ENCODE measurements at regions not wholly inside any gene's neighbourhood (a gene's known extent, or its start where the extent isn't known, plus 50 kb on each side); places are given as distances from the start of the nearest gene placed in this dataset.

DNA sequence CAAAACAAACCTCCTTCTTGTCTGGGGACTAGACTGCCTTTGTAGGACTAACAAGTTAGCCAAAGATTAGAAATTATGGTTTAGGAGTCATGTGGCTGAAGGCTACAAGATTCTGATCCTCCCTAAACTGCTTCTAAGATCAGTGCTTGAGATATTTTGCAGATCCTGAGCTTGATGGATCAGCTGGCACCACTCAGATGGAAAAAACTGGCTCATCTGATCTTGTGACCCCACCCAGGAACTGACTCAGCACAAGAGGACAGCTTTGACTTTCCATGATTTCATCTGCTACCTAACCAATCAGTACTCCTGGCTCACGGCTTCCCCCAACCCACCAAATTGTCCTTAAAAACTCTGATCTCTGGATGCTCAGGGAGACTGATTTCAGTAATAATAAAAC, 271.5 kb upstream of the TAC1 start:
- no peak overlapping the region for H3K4me3 ChIP-seq (ENCODE audit: low read depth, low read length, poor library complexity, severe bottlenecking)
- peaks cover 4% of the 10 kb centered on the region for H3K9me3 ChIP-seq (ENCODE audit: low read depth, low read length, poor library complexity, severe bottlenecking)
- no peak overlapping the region for H3K27ac ChIP-seq (ENCODE audit: low read depth, low read length, poor library complexity, severe bottlenecking)
- no peak for DNase-seq (ENCODE audit: low spot score)
- TF ChIP-seq EZH2 (IDR thresholded peaks at IDR 0.05; ENCODE audit: borderline replicate concordance, low read depth, low read length, poor library complexity, severe bottlenecking): no peak
- H3K36me3 ChIP-seq (ENCODE audit: insufficient read depth, low read length, poor library complexity, severe bottlenecking): no peaks in the 10 kb centered on the region
- no peaks in the 10 kb centered on the region for H3K4me1 ChIP-seq (ENCODE audit: insufficient read depth, low read length, poor library complexity, severe bottlenecking)
- CTCF ChIA-PET: no interaction called here
- no peaks in the 10 kb centered on the region for H3K27me3 ChIP-seq (replicated peaks; ENCODE audit: insufficient read depth, low read depth, low read length, poor library complexity)
- intact Hi-C loops (cut with micrococcal nuclease; ENCODE audit: unreplicated experiment): no loop called here
- no TSS peak for BruUV-seq (replicated peaks)
- POLR2A ChIA-PET (ENCODE audit: low non-redundant PET): no interaction called here

DNA sequence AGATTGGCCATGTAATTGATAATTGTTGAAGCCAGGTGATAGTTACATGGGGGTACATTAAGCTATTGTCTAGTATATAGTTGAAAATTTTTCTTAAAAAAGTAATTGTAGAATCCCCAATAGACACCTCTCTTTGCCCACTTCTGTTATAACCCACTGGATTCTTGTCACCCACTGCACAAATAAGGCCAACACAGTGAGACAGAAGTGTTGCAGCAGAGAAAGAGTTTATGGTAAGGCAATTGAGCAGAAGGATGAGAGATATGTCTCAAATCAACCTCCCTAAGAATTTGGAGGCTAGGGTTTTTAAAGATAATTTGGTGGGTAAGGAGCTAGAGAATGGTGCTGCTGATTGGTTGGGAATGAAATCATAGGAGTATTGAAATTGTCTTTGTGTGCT, 270.3 kb upstream of the TAC1 start:
- no peak for DNase-seq (ENCODE audit: low spot score)
- intact Hi-C loops (cut with micrococcal nuclease; ENCODE audit: unreplicated experiment): no loop called here
- Histone ChIP-seq H3K4me3 (ENCODE audit: low read depth, low read length, poor library complexity, severe bottlenecking) (no peak overlapping the region), H3K9me3 (ENCODE audit: low read depth, low read length, poor library complexity, severe bottlenecking) (peaks cover 4% of the 10 kb centered on the region), H3K27me3 (replicated peaks; ENCODE audit: insufficient read depth, low read depth, low read length, poor library complexity) (no peaks in the 10 kb centered on the region), H3K27ac (ENCODE audit: low read depth, low read length, poor library complexity, severe bottlenecking) (no peak overlapping the region), H3K36me3 (ENCODE audit: insufficient read depth, low read length, poor library complexity, severe bottlenecking) (no peaks in the 10 kb centered on the region), H3K4me1 (ENCODE audit: insufficient read depth, low read length, poor library complexity, severe bottlenecking) (no peaks in the 10 kb centered on the region)
- CTCF ChIA-PET: no interaction called here
- BruUV-seq (replicated peaks): no TSS peak
- POLR2A ChIA-PET (ENCODE audit: low non-redundant PET): no interaction called here
- TF ChIP-seq, protein P1, sequence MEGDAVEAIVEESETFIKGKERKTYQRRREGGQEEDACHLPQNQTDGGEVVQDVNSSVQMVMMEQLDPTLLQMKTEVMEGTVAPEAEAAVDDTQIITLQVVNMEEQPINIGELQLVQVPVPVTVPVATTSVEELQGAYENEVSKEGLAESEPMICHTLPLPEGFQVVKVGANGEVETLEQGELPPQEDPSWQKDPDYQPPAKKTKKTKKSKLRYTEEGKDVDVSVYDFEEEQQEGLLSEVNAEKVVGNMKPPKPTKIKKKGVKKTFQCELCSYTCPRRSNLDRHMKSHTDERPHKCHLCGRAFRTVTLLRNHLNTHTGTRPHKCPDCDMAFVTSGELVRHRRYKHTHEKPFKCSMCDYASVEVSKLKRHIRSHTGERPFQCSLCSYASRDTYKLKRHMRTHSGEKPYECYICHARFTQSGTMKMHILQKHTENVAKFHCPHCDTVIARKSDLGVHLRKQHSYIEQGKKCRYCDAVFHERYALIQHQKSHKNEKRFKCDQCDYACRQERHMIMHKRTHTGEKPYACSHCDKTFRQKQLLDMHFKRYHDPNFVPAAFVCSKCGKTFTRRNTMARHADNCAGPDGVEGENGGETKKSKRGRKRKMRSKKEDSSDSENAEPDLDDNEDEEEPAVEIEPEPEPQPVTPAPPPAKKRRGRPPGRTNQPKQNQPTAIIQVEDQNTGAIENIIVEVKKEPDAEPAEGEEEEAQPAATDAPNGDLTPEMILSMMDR (conservative IDR thresholded peaks at IDR 0.05; ENCODE audit: low read depth, low read length): no peak

DNA sequence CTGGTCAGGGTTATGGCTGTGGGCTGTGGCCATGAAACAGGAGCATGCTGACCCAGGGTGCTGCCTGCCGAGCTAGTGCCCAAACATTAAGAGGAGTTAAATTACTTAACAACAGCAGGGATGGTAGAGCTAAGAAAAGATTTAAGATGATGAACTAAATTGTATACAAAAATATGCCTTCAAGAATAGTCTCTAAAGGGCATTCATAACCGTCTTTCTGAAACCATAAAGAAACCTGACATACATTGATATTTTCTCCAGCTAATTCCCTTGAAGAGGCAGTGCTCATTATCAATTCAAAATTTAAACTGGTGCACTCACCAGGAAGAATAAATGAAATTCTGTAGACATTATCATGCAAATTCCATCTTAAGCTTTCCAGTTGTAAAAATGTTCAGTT, 265.8 kb upstream of the TAC1 start:
- Histone ChIP-seq H3K4me1 (ENCODE audit: insufficient read depth, low read length, poor library complexity, severe bottlenecking) (no peaks in the 10 kb centered on the region), H3K27me3 (replicated peaks; ENCODE audit: insufficient read depth, low read depth, low read length, poor library complexity) (peaks cover 9% of the 10 kb centered on the region), H3K9me3 (ENCODE audit: low read depth, low read length, poor library complexity, severe bottlenecking) (peaks cover 4% of the 10 kb centered on the region), H3K4me3 (ENCODE audit: low read depth, low read length, poor library complexity, severe bottlenecking) (no peak overlapping the region), H3K27ac (ENCODE audit: low read depth, low read length, poor library complexity, severe bottlenecking) (no peak overlapping the region), H3K36me3 (ENCODE audit: insufficient read depth, low read length, poor library complexity, severe bottlenecking) (no peaks in the 10 kb centered on the region)
- ChIA-PET POLR2A (ENCODE audit: low non-redundant PET) (no interaction called here), CTCF (no interaction called here)
- intact Hi-C loops (cut with micrococcal nuclease; ENCODE audit: unreplicated experiment): no loop called here
- no peak for DNase-seq (ENCODE audit: low spot score)
- TF ChIP-seq, protein P1 (conservative IDR thresholded peaks at IDR 0.05; ENCODE audit: low read depth, low read length): no peak
- no peak for TF ChIP-seq EZH2 (IDR thresholded peaks at IDR 0.05; ENCODE audit: borderline replicate concordance, low read depth, low read length, poor library complexity, severe bottlenecking)
- no TSS peak for BruUV-seq (replicated peaks)

DNA sequence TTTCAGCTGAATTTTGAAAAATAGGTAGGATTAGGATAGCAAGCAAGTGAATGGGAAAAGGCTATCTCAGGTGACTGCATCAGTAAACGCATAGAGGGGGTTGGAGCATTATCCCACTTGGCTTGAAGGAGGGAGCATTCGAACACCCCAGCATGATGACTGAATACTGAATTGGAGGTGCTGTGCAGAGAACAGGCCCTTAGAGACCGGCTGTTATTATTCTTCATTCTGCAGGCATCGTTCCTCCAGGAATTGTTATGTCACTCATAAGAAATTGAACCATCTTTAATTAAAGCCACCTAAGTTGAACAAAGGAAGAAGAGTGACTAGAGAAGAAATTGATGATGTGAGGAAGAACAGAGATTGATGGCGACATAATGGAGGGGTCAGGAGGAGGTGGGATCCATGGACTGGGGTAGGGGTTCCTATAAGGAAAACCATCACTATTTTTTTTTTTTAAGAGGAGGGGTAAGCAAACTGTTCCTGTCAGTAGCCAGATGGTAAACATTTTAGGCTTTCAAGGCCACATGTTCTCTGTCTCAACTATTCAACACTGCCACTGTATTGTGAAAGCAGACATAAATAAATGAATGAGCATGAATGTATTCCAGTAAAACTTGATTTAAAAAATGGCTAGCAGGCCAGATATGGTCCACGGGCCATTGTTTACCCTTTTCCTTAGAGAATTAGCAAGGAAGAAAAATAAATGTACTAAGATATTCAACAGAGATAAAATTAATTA, 264.7 kb upstream of the TAC1 start:
- BruUV-seq (replicated peaks): no TSS peak
- H3K4me3 ChIP-seq (ENCODE audit: low read depth, low read length, poor library complexity, severe bottlenecking): no peak overlapping the region
- CTCF ChIA-PET: no interaction called here
- H3K36me3 ChIP-seq (ENCODE audit: insufficient read depth, low read length, poor library complexity, severe bottlenecking): no peaks in the 10 kb centered on the region
- intact Hi-C loops (cut with micrococcal nuclease; ENCODE audit: unreplicated experiment): no loop called here
- TF ChIP-seq, protein P1 (conservative IDR thresholded peaks at IDR 0.05; ENCODE audit: low read depth, low read length): no peak
- TF ChIP-seq EZH2 (IDR thresholded peaks at IDR 0.05; ENCODE audit: borderline replicate concordance, low read depth, low read length, poor library complexity, severe bottlenecking): no peak
- no peaks in the 10 kb centered on the region for H3K9me3 ChIP-seq (ENCODE audit: low read depth, low read length, poor library complexity, severe bottlenecking)
- no peak overlapping the region for H3K27ac ChIP-seq (ENCODE audit: low read depth, low read length, poor library complexity, severe bottlenecking)
- DNase-seq (ENCODE audit: low spot score): no peak
- no peaks in the 10 kb centered on the region for H3K4me1 ChIP-seq (ENCODE audit: insufficient read depth, low read length, poor library complexity, severe bottlenecking)
- peaks cover 9% of the 10 kb centered on the region for H3K27me3 ChIP-seq (replicated peaks; ENCODE audit: insufficient read depth, low read depth, low read length, poor library complexity)
- POLR2A ChIA-PET (ENCODE audit: low non-redundant PET): no interaction called here
